Prostate gland (tissue), 2 donors: ENCODE measurements at regions not wholly inside any gene's neighbourhood (a gene's known extent, or its start where the extent isn't known, plus 50 kb on each side); places are given as distances from the start of the nearest gene placed in this dataset.
"Not testable (repeated sequence)": the region's sequence is repeated elsewhere in the genome, so short reads cannot be mapped to it uniquely, and the experiment has no call there.

Experiments
- DNase-seq: peaks from one replicate; pipeline ENCODE4 v3.0.0-alpha.2; 2019; ENCODE audit warnings: low spot score
- H3K27ac ChIP-seq, 2 donors: fragments of 200-600 bp; sonication (generic); 2 replicates each; pipeline ENCODE4 v1.5.1; 2017 to 2019
- H3K27me3 ChIP-seq: fragments of 200-600 bp; sonication (generic); replicated peaks from 2 replicates; pipeline ENCODE4 v1.5.1; 2019; ENCODE audit not compliant: insufficient read depth
- H3K36me3 ChIP-seq, 2 donors: fragments of 200-600 bp; sonication (generic); 1 replicate in 1 of 2; 2 replicates in 1 of 2; pipeline versions ENCODE4 v1.5.1 to v1.8.1; 2017 to 2019
- H3K4me1 ChIP-seq: fragments of 200-600 bp; sonication (generic); replicated peaks from 2 replicates; pipeline ENCODE4 v1.5.1; 2019
- H3K4me3 ChIP-seq, 2 donors: fragments of 200-600 bp; sonication (generic); 2 replicates each; pipeline ENCODE4 v1.5.1; 2017 to 2019
- H3K9me3 ChIP-seq: fragments of 200-600 bp; sonication (generic); 2 replicates; pipeline ENCODE4 v1.5.1; 2017
- CTCF ChIP-seq, 4 experiments: fragments of 200-600 bp in 2 of 4; fragments of 450-650 bp in 2 of 4; sonication (generic) in 2 of 4; IDR thresholded peaks; 1 replicate in 3 of 4; 2 replicates in 1 of 4; pipeline ENCODE4 v1.5.1; 2016 to 2019; ENCODE audit warnings: antibody characterized with exemption in 4 of 4, mild to moderate bottlenecking in 2 of 4, moderate library complexity in 2 of 4
- POLR2A ChIP-seq: fragments of 450-650 bp; IDR thresholded peaks from one replicate; pipeline ENCODE4 v1.6.1; 2016; ENCODE audit warnings: antibody characterized with exemption, mild to moderate bottlenecking
- POLR2AphosphoS5 ChIP-seq: sonication (generic); formaldehyde crosslinking; IDR thresholded peaks from one replicate; pipeline ENCODE4 v1.6.1; 2017; ENCODE audit warnings: antibody characterized with exemption
- WGBS: methylation state at CpG from one replicate; pipeline ENCODE4 v1.1.5; 2018; 5-methylcytosine and 5-hydroxymethylcytosine counted together
- intact Hi-C: fragments of 100-400 bp; cut with DNase I; formaldehyde crosslinking; loops from one replicate; pipeline ENCODE4 v1.14.2; 2022

- H3K27me3 ChIP-seq = no peaks in the 10 kb centered on the region
- no peaks in the 10 kb centered on the region for H3K9me3 ChIP-seq
- no peak for TF ChIP-seq CTCF (IDR thresholded peaks at IDR 0.05)
- no peak for TF ChIP-seq POLR2AphosphoS5
- no peak for TF ChIP-seq POLR2A
- DNase-seq = no peak
- H3K4me3 ChIP-seq = no peak overlapping the region
- no peak overlapping the region for H3K27ac ChIP-seq
- WGBS = 38% methylated on average over 2 of the region's 2 CpGs
- no peaks in the 10 kb centered on the region for H3K4me1 ChIP-seq
- intact Hi-C loops = no loop called here
- H3K36me3 ChIP-seq = no peaks in the 10 kb centered on the region
These were observed 379.0 kb downstream of the DAD1 start for GRCh38 chr14:22210026-22210425.

- Histone ChIP-seq H3K27me3 (no peaks in the 10 kb centered on the region), H3K9me3 (no peaks in the 10 kb centered on the region), H3K4me1 (no peaks in the 10 kb centered on the region), H3K36me3 (no peaks in the 10 kb centered on the region), H3K4me3 (no peak overlapping the region), H3K27ac (no peak overlapping the region)
- intact Hi-C loops = no loop called here
- TF ChIP-seq POLR2A (no peak), POLR2AphosphoS5 (no peak), CTCF (IDR thresholded peaks at IDR 0.05) (no peak)
- DNase-seq = no peak
- 91% methylated on average over 5 of the region's 5 CpGs for WGBS
These were observed 386.0 kb downstream of the DAD1 start for GRCh38 chr14:22203036-22203435.

GRCh38 chr14:22202313-22202712 is 386.7 kb downstream of the DAD1 start:
- no peaks in the 10 kb centered on the region for H3K27me3 ChIP-seq
- H3K9me3 ChIP-seq = no peaks in the 10 kb centered on the region
- DNase-seq = no peak
- H3K36me3 ChIP-seq = no peaks in the 10 kb centered on the region
- TF ChIP-seq POLR2AphosphoS5 (no peak), POLR2A (no peak)
- H3K27ac ChIP-seq = no peak overlapping the region
- intact Hi-C loops = no loop called here
- no peak overlapping the region for H3K4me3 ChIP-seq
- 82% methylated on average over 2 of the region's 2 CpGs for WGBS
- no peaks in the 10 kb centered on the region for H3K4me1 ChIP-seq

- TF ChIP-seq POLR2AphosphoS5 = no peak
- TF ChIP-seq CTCF (IDR thresholded peaks at IDR 0.05) = peak in 1 of 4 experiments; percentile 43
- intact Hi-C loops = no loop called here
- Histone ChIP-seq H3K4me3 (no peak overlapping the region), H3K9me3 (no peaks in the 10 kb centered on the region), H3K27ac (no peak overlapping the region), H3K4me1 (no peaks in the 10 kb centered on the region), H3K36me3 (no peaks in the 10 kb centered on the region), H3K27me3 (no peaks in the 10 kb centered on the region)
- no peak for DNase-seq
- 4% methylated on average over 1 of the region's 1 CpG for WGBS
These were observed 387.9 kb downstream of the DAD1 start for GRCh38 chr14:22200977-22201605.

GRCh38 chr14:22200131-22200530 is 388.9 kb downstream of the DAD1 start:
- H3K9me3 ChIP-seq, H3K4me1 ChIP-seq, H3K27ac ChIP-seq, H3K36me3 ChIP-seq, DNase-seq, H3K4me3 ChIP-seq, H3K27me3 ChIP-seq, intact Hi-C loops: not testable (repeated sequence)
- WGBS = 82% methylated on average over 2 of the region's 2 CpGs

- Histone ChIP-seq H3K4me3 (no peak overlapping the region), H3K4me1 (no peaks in the 10 kb centered on the region), H3K27ac (no peak overlapping the region), H3K36me3 (no peaks in the 10 kb centered on the region), H3K27me3 (no peaks in the 10 kb centered on the region), H3K9me3 (no peaks in the 10 kb centered on the region)
- 44% methylated on average over 2 of the region's 2 CpGs for WGBS
- TF ChIP-seq POLR2A (no peak), POLR2AphosphoS5 (no peak), CTCF (IDR thresholded peaks at IDR 0.05) (no peak)
- intact Hi-C loops = no loop called here
- DNase-seq = no peak
These were observed 394.4 kb downstream of the DAD1 start for GRCh38 chr14:22194664-22195063.
